SK-N-MC (cell line): ENCODE measurements at regions not wholly inside any gene's neighbourhood (a gene's known extent, or its start where the extent isn't known, plus 50 kb on each side); places are given as distances from the start of the nearest gene placed in this dataset.

Source experiments
- EZH2 ChIP-seq: fragments of 200-600 bp; sonication (generic); IDR thresholded peaks from one replicate; pipeline ENCODE4 v1.6.1; 2017; ENCODE audit warnings: antibody characterized with exemption
- FOXP2 ChIP-seq: optimal IDR thresholded peaks from 2 replicates; pipeline ENCODE3; 2011; ENCODE audit warnings: mild to moderate bottlenecking, moderate library complexity; ENCODE audit not compliant: insufficient read depth; ENCODE audit errors: extremely low read length, control extremely low read depth
- POLR2AphosphoS5 ChIP-seq: IDR thresholded peaks from 2 replicates; pipeline ENCODE4 v1.6.1; 2012; ENCODE audit warnings: mild to moderate bottlenecking, low read depth, low read length, borderline replicate concordance

- TF ChIP-seq POLR2AphosphoS5 (no peak), EZH2 (no peak), FOXP2 (no peak)
Observed at GRCh38 chr6:92125681-92126080, 1293.7 kb downstream of the EPHA7 start.
